IPS DF 6.9 (cell line): ENCODE measurements at regions not wholly inside any gene's neighbourhood (a gene's known extent, or its start where the extent isn't known, plus 50 kb on each side); places are given as distances from the start of the nearest gene placed in this dataset.

Experiments
- DNase-seq: peaks from one replicate; pipeline ENCODE4 v3.0.0-alpha.2; 2013; ENCODE audit warnings: low read depth, low spot score
- H3K27ac ChIP-seq: one replicate; pipeline ENCODE4 v1.5.1; 2013; ENCODE audit warnings: low read length, control low read depth
- H3K27me3 ChIP-seq: 2 replicates; pipeline ENCODE4 v1.6.1; 2013; ENCODE audit warnings: mild to moderate bottlenecking, low read length; ENCODE audit not compliant: control insufficient read depth, insufficient read depth
- H3K36me3 ChIP-seq: 2 replicates; pipeline ENCODE4 v1.6.1; 2013; ENCODE audit warnings: low read length; ENCODE audit not compliant: control insufficient read depth, insufficient read depth
- H3K4me1 ChIP-seq: 2 replicates; pipeline ENCODE4 v1.6.1; 2013; ENCODE audit warnings: low read length; ENCODE audit not compliant: control insufficient read depth, insufficient read depth
- H3K4me3 ChIP-seq: 2 replicates; pipeline ENCODE4 v1.5.1; 2013; ENCODE audit warnings: mild to moderate bottlenecking, low read length
- H3K9me3 ChIP-seq: 2 replicates; pipeline ENCODE4 v1.6.1; 2013; ENCODE audit warnings: low read length, inconsistent platforms; ENCODE audit not compliant: control insufficient read depth, insufficient read depth
- WGBS: extraction: QIAGEN DNeasy Blood & Tissue Kit; methylation state at CpG from one replicate; pipeline ENCODE4 v1.1.7; 2013; ENCODE audit warnings: mixed read lengths, missing lambda C conversion rate; ENCODE audit not compliant: insufficient read length, insufficient coverage; 5-methylcytosine and 5-hydroxymethylcytosine counted together

- Histone ChIP-seq H3K36me3 (no peaks in the 10 kb centered on the region), H3K27ac (no peak overlapping the region), H3K27me3 (no peaks in the 10 kb centered on the region), H3K4me3 (no peak overlapping the region), H3K9me3 (no peaks in the 10 kb centered on the region), H3K4me1 (no peaks in the 10 kb centered on the region)
- WGBS, result no CpG with 5 or more reads among the region's 2 CpGs
- no peak for DNase-seq
These were observed 415.0 kb downstream of the NFIB start for GRCh38 chr9:13898957-13899356.

- H3K36me3 ChIP-seq, result no peaks in the 10 kb centered on the region
- H3K9me3 ChIP-seq, result no peaks in the 10 kb centered on the region
- no peaks in the 10 kb centered on the region for H3K27me3 ChIP-seq
- no peak overlapping the region for H3K27ac ChIP-seq
- WGBS, result no CpG with 5 or more reads among the region's 8 CpGs
- H3K4me1 ChIP-seq, result no peaks in the 10 kb centered on the region
- H3K4me3 ChIP-seq, result no peak overlapping the region
- DNase-seq, result no peak
These were observed 416.8 kb downstream of the NFIB start for GRCh38 chr9:13896922-13897835.

GRCh38 chr9:13896047-13896446 is 417.9 kb downstream of the NFIB start:
- H3K27me3 ChIP-seq, result no peaks in the 10 kb centered on the region

GRCh38 chr9:13885258-13885657 is 428.7 kb downstream of the NFIB start:
- H3K27ac ChIP-seq, result no peak overlapping the region
- H3K4me1 ChIP-seq, result no peaks in the 10 kb centered on the region
- no peak for DNase-seq
- no CpG with 5 or more reads among the region's 1 CpG for WGBS
- H3K27me3 ChIP-seq, result no peaks in the 10 kb centered on the region
- no peak overlapping the region for H3K4me3 ChIP-seq
- H3K9me3 ChIP-seq, result no peaks in the 10 kb centered on the region
- H3K36me3 ChIP-seq, result no peaks in the 10 kb centered on the region

More at GRCh38 chr9:13896047-13896446, 417.9 kb downstream of the NFIB start:
- H3K4me1 ChIP-seq, result no peaks in the 10 kb centered on the region
- no peaks in the 10 kb centered on the region for H3K9me3 ChIP-seq
- H3K4me3 ChIP-seq, result no peak overlapping the region
- WGBS, result no CpG with 5 or more reads among the region's 1 CpG
- no peak for DNase-seq
- H3K36me3 ChIP-seq, result no peaks in the 10 kb centered on the region
- H3K27ac ChIP-seq, result no peak overlapping the region

GRCh38 chr9:13879981-13880380 is 434.0 kb downstream of the NFIB start:
- H3K4me3 ChIP-seq, result no peak overlapping the region
- no peak for DNase-seq
- H3K27ac ChIP-seq, result no peak overlapping the region
- H3K4me1 ChIP-seq, result no peaks in the 10 kb centered on the region
- no peaks in the 10 kb centered on the region for H3K36me3 ChIP-seq
- no CpG with 5 or more reads among the region's 1 CpG for WGBS
- H3K9me3 ChIP-seq, result no peaks in the 10 kb centered on the region
- no peaks in the 10 kb centered on the region for H3K27me3 ChIP-seq

GRCh38 chr9:13879011-13879410 is 434.9 kb downstream of the NFIB start:
- H3K4me3 ChIP-seq, result no peak overlapping the region
- H3K27me3 ChIP-seq, result no peaks in the 10 kb centered on the region
- no peak for DNase-seq
- H3K27ac ChIP-seq, result no peak overlapping the region
- H3K9me3 ChIP-seq, result no peaks in the 10 kb centered on the region
- WGBS, result no CpG with 5 or more reads among the region's 3 CpGs
- H3K4me1 ChIP-seq, result no peaks in the 10 kb centered on the region
- H3K36me3 ChIP-seq, result no peaks in the 10 kb centered on the region

- H3K36me3 ChIP-seq, result no peaks in the 10 kb centered on the region
- no peak overlapping the region for H3K4me3 ChIP-seq
- no peak overlapping the region for H3K27ac ChIP-seq
- H3K27me3 ChIP-seq, result no peaks in the 10 kb centered on the region
- DNase-seq, result no peak
- no peaks in the 10 kb centered on the region for H3K9me3 ChIP-seq
- no peaks in the 10 kb centered on the region for H3K4me1 ChIP-seq
- no CpG with 5 or more reads among the region's 3 CpGs for WGBS
These were observed 435.7 kb downstream of the NFIB start for GRCh38 chr9:13878241-13878711.

GRCh38 chr9:13876741-13877140 is 437.2 kb downstream of the NFIB start:
- no CpG with 5 or more reads among the region's 1 CpG for WGBS
- H3K4me1 ChIP-seq, result no peaks in the 10 kb centered on the region
- H3K27me3 ChIP-seq, result no peaks in the 10 kb centered on the region
- no peak for DNase-seq
- H3K4me3 ChIP-seq, result no peak overlapping the region
- no peak overlapping the region for H3K27ac ChIP-seq
- H3K36me3 ChIP-seq, result no peaks in the 10 kb centered on the region
- H3K9me3 ChIP-seq, result no peaks in the 10 kb centered on the region

GRCh38 chr9:13873203-13873602 is 440.7 kb downstream of the NFIB start:
- no peaks in the 10 kb centered on the region for H3K4me1 ChIP-seq
- H3K9me3 ChIP-seq, result no peaks in the 10 kb centered on the region
- H3K4me3 ChIP-seq, result no peak overlapping the region
- H3K27ac ChIP-seq, result no peak overlapping the region
- no peaks in the 10 kb centered on the region for H3K36me3 ChIP-seq
- no peak for DNase-seq
- no peaks in the 10 kb centered on the region for H3K27me3 ChIP-seq
- WGBS, result no CpG with 5 or more reads among the region's 3 CpGs

- Histone ChIP-seq H3K9me3 (no peaks in the 10 kb centered on the region), H3K4me3 (no peak overlapping the region), H3K36me3 (no peaks in the 10 kb centered on the region), H3K27me3 (no peaks in the 10 kb centered on the region), H3K4me1 (no peaks in the 10 kb centered on the region), H3K27ac (no peak overlapping the region)
- no CpG with 5 or more reads among the region's 4 CpGs for WGBS
- no peak for DNase-seq
These were observed 445.6 kb downstream of the NFIB start for GRCh38 chr9:13868336-13868735.

- Histone ChIP-seq H3K27me3 (no peaks in the 10 kb centered on the region), H3K27ac (no peak overlapping the region), H3K9me3 (no peaks in the 10 kb centered on the region), H3K4me3 (no peak overlapping the region), H3K4me1 (peaks cover 1% of the 10 kb centered on the region; the same call in 1 of the 2 replicates), H3K36me3 (no peaks in the 10 kb centered on the region)
- no peak for DNase-seq
- no CpG with 5 or more reads among the region's 1 CpG for WGBS
These were observed 448.1 kb downstream of the NFIB start for GRCh38 chr9:13865869-13866268.
